ENCODE measurements at regions not wholly inside any gene's neighbourhood (a gene's known extent, or its start where the extent isn't known, plus 50 kb on each side); places are given as distances from the start of the nearest gene placed in this dataset.

DNA sequence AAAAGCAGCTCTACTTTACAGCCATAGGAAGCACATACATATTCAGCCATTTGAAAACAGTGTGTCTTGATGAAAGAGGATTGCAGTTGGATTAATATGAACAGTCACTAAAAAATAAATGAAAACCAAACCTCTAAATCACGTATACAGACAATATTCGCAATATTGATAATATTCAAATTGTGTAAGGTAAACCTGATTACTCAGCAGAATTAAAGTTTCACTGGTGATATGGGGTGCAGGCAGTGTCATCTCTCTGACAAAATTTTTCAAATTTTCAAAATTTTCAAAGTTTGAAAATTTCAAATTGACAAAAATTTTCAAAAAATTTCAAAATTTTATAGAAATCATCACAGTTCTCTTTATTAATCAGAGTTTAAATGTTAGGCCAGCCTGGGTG is 55.7 kb downstream of the FAT4 start:
- no peak overlapping the region for H3K4me2 ChIP-seq (ENCODE audit: low read length)
- no peaks in the 10 kb centered on the region for H3K79me2 ChIP-seq (ENCODE audit: low read length)
- no peaks in the 10 kb centered on the region for H3K4me1 ChIP-seq (ENCODE audit: low read length)
- no peaks in the 10 kb centered on the region for H3K27me3 ChIP-seq (ENCODE audit: low read depth, low read length)
- no peak overlapping the region for H3K27ac ChIP-seq (ENCODE audit: low read length)
- no peak overlapping the region for H3K4me3 ChIP-seq (ENCODE audit: low read length)
- H3K9me3 ChIP-seq (ENCODE audit: insufficient read depth, low read length): no peaks in the 10 kb centered on the region
- no peaks in the 10 kb centered on the region for H4K20me1 ChIP-seq (ENCODE audit: insufficient read depth, low read length)
- H2AFZ ChIP-seq (ENCODE audit: low read depth, low read length): no peak overlapping the region
- no peak overlapping the region for H3K9ac ChIP-seq (ENCODE audit: low read length)
- TF ChIP-seq, protein P1, sequence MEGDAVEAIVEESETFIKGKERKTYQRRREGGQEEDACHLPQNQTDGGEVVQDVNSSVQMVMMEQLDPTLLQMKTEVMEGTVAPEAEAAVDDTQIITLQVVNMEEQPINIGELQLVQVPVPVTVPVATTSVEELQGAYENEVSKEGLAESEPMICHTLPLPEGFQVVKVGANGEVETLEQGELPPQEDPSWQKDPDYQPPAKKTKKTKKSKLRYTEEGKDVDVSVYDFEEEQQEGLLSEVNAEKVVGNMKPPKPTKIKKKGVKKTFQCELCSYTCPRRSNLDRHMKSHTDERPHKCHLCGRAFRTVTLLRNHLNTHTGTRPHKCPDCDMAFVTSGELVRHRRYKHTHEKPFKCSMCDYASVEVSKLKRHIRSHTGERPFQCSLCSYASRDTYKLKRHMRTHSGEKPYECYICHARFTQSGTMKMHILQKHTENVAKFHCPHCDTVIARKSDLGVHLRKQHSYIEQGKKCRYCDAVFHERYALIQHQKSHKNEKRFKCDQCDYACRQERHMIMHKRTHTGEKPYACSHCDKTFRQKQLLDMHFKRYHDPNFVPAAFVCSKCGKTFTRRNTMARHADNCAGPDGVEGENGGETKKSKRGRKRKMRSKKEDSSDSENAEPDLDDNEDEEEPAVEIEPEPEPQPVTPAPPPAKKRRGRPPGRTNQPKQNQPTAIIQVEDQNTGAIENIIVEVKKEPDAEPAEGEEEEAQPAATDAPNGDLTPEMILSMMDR (IDR thresholded peaks at IDR 0.05; ENCODE audit: low read depth, low read length): no peak
- TF ChIP-seq EZH2phosphoT487 (IDR thresholded peaks at IDR 0.05; ENCODE audit: low read depth): no peak
- H3K36me3 ChIP-seq (replicated peaks; ENCODE audit: low read depth, low read length): no peaks in the 10 kb centered on the region

DNA sequence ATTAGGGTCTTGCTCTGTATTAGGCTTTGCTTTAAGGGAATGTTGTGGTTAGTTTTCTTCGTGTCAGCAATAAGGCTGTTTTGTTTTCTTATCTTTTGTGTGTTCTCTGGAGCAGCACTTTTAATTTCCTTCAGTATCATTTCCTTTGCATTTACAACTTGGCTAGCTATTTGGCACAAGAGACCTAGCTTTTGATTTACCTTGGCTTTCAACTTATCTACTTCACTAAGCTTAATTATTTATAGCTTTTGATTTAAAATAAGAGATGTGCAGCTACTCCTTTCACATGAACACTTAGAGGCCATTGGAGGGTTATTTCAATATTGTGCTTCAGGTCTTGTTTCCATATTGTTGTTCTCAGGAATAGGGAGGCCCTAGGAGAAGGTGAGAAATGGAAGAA is 68.2 kb downstream of the FAT4 start:
- H3K79me2 ChIP-seq (ENCODE audit: low read length): no peaks in the 10 kb centered on the region
- H4K20me1 ChIP-seq (ENCODE audit: insufficient read depth, low read length): no peaks in the 10 kb centered on the region
- no peaks in the 10 kb centered on the region for H3K27me3 ChIP-seq (ENCODE audit: low read depth, low read length)
- no peaks in the 10 kb centered on the region for H3K36me3 ChIP-seq (replicated peaks; ENCODE audit: low read depth, low read length)
- H3K9me3 ChIP-seq (ENCODE audit: insufficient read depth, low read length): no peaks in the 10 kb centered on the region
- no peak overlapping the region for H3K4me2 ChIP-seq (ENCODE audit: low read length)
- TF ChIP-seq, protein P1 (IDR thresholded peaks at IDR 0.05; ENCODE audit: low read depth, low read length): no peak
- TF ChIP-seq EZH2phosphoT487 (IDR thresholded peaks at IDR 0.05; ENCODE audit: low read depth): no peak
- H3K9ac ChIP-seq (ENCODE audit: low read length): no peak overlapping the region
- H3K27ac ChIP-seq (ENCODE audit: low read length): no peak overlapping the region
- H3K4me3 ChIP-seq (ENCODE audit: low read length): no peak overlapping the region
- no peak overlapping the region for H2AFZ ChIP-seq (ENCODE audit: low read depth, low read length)
- no peaks in the 10 kb centered on the region for H3K4me1 ChIP-seq (ENCODE audit: low read length)

DNA sequence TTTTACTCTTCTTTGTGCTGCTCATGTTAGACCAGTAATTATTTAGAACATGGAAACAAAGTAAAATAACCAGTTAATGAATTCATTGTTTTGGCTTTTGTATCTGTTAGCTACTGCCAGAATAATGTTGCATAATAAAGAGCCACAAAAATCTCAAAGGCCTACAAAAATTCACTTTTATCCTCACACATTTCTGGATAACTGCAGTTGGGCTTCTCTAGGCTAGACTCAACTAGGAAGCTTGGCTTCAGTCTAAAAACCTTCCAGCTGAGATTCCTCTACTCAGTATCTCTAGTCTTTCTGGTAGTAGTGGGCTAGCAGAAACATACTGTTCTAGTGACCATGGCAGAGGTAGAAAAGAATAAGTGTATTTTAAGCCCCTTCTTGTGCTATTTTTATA is 73.0 kb downstream of the FAT4 start:
- Histone ChIP-seq H2AFZ (ENCODE audit: low read depth, low read length) (no peak overlapping the region), H3K4me2 (ENCODE audit: low read length) (no peak overlapping the region), H3K9ac (ENCODE audit: low read length) (no peak overlapping the region), H3K27ac (ENCODE audit: low read length) (no peak overlapping the region), H4K20me1 (ENCODE audit: insufficient read depth, low read length) (no peaks in the 10 kb centered on the region), H3K36me3 (replicated peaks; ENCODE audit: low read depth, low read length) (no peaks in the 10 kb centered on the region), H3K9me3 (ENCODE audit: insufficient read depth, low read length) (no peaks in the 10 kb centered on the region), H3K27me3 (ENCODE audit: low read depth, low read length) (no peaks in the 10 kb centered on the region), H3K4me1 (ENCODE audit: low read length) (no peaks in the 10 kb centered on the region), H3K4me3 (ENCODE audit: low read length) (no peak overlapping the region), H3K79me2 (ENCODE audit: low read length) (no peaks in the 10 kb centered on the region)
- TF ChIP-seq, protein P1 (IDR thresholded peaks at IDR 0.05; ENCODE audit: low read depth, low read length): no peak
- TF ChIP-seq EZH2phosphoT487 (IDR thresholded peaks at IDR 0.05; ENCODE audit: low read depth): no peak

DNA sequence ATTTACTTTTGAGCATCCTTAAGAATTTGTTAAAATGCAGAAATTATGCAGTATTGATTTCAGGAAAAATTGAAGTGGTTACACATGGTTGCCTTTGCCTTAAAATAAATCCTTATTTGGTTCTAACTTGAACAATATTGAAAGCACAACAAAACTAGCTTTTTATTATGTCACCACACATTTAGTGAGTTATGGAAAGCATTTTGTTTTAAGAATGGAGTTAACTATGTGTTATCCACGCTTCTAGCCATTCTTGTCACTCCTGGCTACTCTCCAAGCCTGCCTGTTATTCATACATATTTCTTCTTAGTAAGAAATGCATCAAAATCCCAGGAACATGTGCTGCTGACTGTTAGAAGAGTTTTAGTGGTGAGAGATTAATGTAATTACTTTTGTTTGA is 73.9 kb downstream of the FAT4 start:
- Histone ChIP-seq H3K27ac (ENCODE audit: low read length) (no peak overlapping the region), H3K9ac (ENCODE audit: low read length) (no peak overlapping the region), H3K4me2 (ENCODE audit: low read length) (no peak overlapping the region)

More for the DNA sequence above, 73.9 kb downstream of the FAT4 start:
- Histone ChIP-seq H3K36me3 (replicated peaks; ENCODE audit: low read depth, low read length) (no peaks in the 10 kb centered on the region), H3K27me3 (ENCODE audit: low read depth, low read length) (no peaks in the 10 kb centered on the region), H4K20me1 (ENCODE audit: insufficient read depth, low read length) (no peaks in the 10 kb centered on the region), H3K79me2 (ENCODE audit: low read length) (no peaks in the 10 kb centered on the region), H3K9me3 (ENCODE audit: insufficient read depth, low read length) (no peaks in the 10 kb centered on the region), H3K4me3 (ENCODE audit: low read length) (no peak overlapping the region), H2AFZ (ENCODE audit: low read depth, low read length) (no peak overlapping the region), H3K4me1 (ENCODE audit: low read length) (no peaks in the 10 kb centered on the region)
- TF ChIP-seq, protein P1 (IDR thresholded peaks at IDR 0.05; ENCODE audit: low read depth, low read length): no peak
- no peak for TF ChIP-seq EZH2phosphoT487 (IDR thresholded peaks at IDR 0.05; ENCODE audit: low read depth)
